Hepatocyte (in vitro differentiated cells): ENCODE measurements at regions not wholly inside any gene's neighbourhood (a gene's known extent, or its start where the extent isn't known, plus 50 kb on each side); places are given as distances from the start of the nearest gene placed in this dataset.

ENCODE experiments used
- DNase-seq: peaks from one replicate; pipeline ENCODE4 v3.0.0-alpha.2; 2016; ENCODE audit warnings: low spot score
- H2AFZ ChIP-seq: fragments of 200-600 bp; sonication (generic); 2 replicates; pipeline ENCODE4 v1.6.0; 2016; ENCODE audit warnings: antibody characterized with exemption, mild to moderate bottlenecking
- H3K27ac ChIP-seq: fragments of 200-600 bp; sonication (generic); 2 replicates; pipeline ENCODE4 v1.5.1; 2016; ENCODE audit warnings: mild to moderate bottlenecking
- H3K27me3 ChIP-seq: fragments of 200-600 bp; sonication (generic); 2 replicates; pipeline ENCODE4 v1.6.1; 2016
- H3K36me3 ChIP-seq: fragments of 200-600 bp; sonication (generic); replicated peaks from 2 replicates; pipeline ENCODE4 v1.5.1; 2016; ENCODE audit warnings: low read depth; ENCODE audit not compliant: insufficient read depth
- H3K4me1 ChIP-seq: fragments of 200-600 bp; sonication (generic); 2 replicates; pipeline ENCODE4 v1.5.1; 2016; ENCODE audit warnings: mild to moderate bottlenecking, moderate library complexity; ENCODE audit not compliant: insufficient read depth
- H3K4me2 ChIP-seq: fragments of 200-600 bp; sonication (generic); 2 replicates; pipeline ENCODE4 v1.6.0; 2016
- H3K4me3 ChIP-seq: fragments of 200-600 bp; sonication (generic); 2 replicates; pipeline ENCODE4 v1.5.1; 2016; ENCODE audit warnings: mild to moderate bottlenecking
- H3K79me2 ChIP-seq: fragments of 200-600 bp; sonication (generic); 2 replicates; pipeline ENCODE4 v1.6.0; 2017; ENCODE audit warnings: mild to moderate bottlenecking
- H3K9me2 ChIP-seq: fragments of 200-600 bp; sonication (generic); replicated peaks from 2 replicates; pipeline ENCODE4 v1.6.0; 2017; ENCODE audit warnings: mild to moderate bottlenecking; ENCODE audit not compliant: insufficient read depth
- H3K9me3 ChIP-seq: fragments of 200-600 bp; sonication (generic); 2 replicates; pipeline ENCODE4 v1.5.1; 2016; ENCODE audit warnings: low read depth, mild to moderate bottlenecking
- H4K20me1 ChIP-seq: fragments of 200-600 bp; sonication (generic); 2 replicates; pipeline ENCODE4 v1.6.0; 2016; ENCODE audit warnings: mild to moderate bottlenecking; ENCODE audit not compliant: insufficient read depth, poor library complexity, severe bottlenecking
- CTCF ChIP-seq: fragments of 200-600 bp; sonication (generic); IDR thresholded peaks from 2 replicates; pipeline ENCODE4 v1.5.1; 2016; ENCODE audit warnings: antibody characterized with exemption, mild to moderate bottlenecking; ENCODE audit not compliant: poor library complexity
- EZH2 ChIP-seq: fragments of 200-600 bp; sonication (generic); IDR thresholded peaks from 2 replicates; pipeline ENCODE4 v1.6.1; 2016; ENCODE audit warnings: antibody characterized with exemption, mild to moderate bottlenecking, borderline replicate concordance
- EZH2phosphoT487 ChIP-seq: fragments of 200-600 bp; sonication (generic); IDR thresholded peaks from one replicate; pipeline ENCODE4 v1.6.1; 2018; ENCODE audit warnings: antibody characterized with exemption, mild to moderate bottlenecking, low read depth, moderate library complexity; ENCODE audit not compliant: unreplicated experiment, severe bottlenecking
- WGBS: methylation state at CpG from one replicate; pipeline ENCODE4 v1.1.6; 2016; ENCODE audit warnings: low lambda C conversion rate; ENCODE audit errors: missing lambda C conversion rate; 5-methylcytosine and 5-hydroxymethylcytosine counted together

- no peak overlapping the region for H3K4me2 ChIP-seq
- no peak for TF ChIP-seq CTCF
- TF ChIP-seq EZH2: no peak
- no peak for TF ChIP-seq EZH2phosphoT487
- H3K4me3 ChIP-seq: no peak overlapping the region
- no peaks in the 10 kb centered on the region for H3K9me3 ChIP-seq
- 66% methylated on average over 4 of the region's 4 CpGs for whole genome bisulfite sequencing
- DNase-seq: no peak
- no peaks in the 10 kb centered on the region for H3K79me2 ChIP-seq
- H3K36me3 ChIP-seq: no peaks in the 10 kb centered on the region
- no peaks in the 10 kb centered on the region for H4K20me1 ChIP-seq
- H3K27me3 ChIP-seq: no peaks in the 10 kb centered on the region
- H3K9me2 ChIP-seq: no peaks in the 10 kb centered on the region
- peak overlapping the region; percentile 8 for H2AFZ ChIP-seq
- H3K27ac ChIP-seq: no peak overlapping the region
- H3K4me1 ChIP-seq: no peaks in the 10 kb centered on the region
Observed at GRCh38 chr2:59684116-59684770, 869.2 kb downstream of the BCL11A start.

GRCh38 chr2:59680863-59681262 is 872.6 kb downstream of the BCL11A start:
- no peak overlapping the region for H3K27ac ChIP-seq
- 89% methylated on average over 1 of the region's 1 CpG for WGBS
- H3K4me1 ChIP-seq: no peaks in the 10 kb centered on the region
- H3K9me3 ChIP-seq: no peaks in the 10 kb centered on the region
- no peaks in the 10 kb centered on the region for H4K20me1 ChIP-seq
- no peak overlapping the region for H2AFZ ChIP-seq
- TF ChIP-seq CTCF (no peak), EZH2phosphoT487 (no peak)
- DNase-seq: no peak
- no peaks in the 10 kb centered on the region for H3K27me3 ChIP-seq
- no peak overlapping the region for H3K4me3 ChIP-seq
- no peaks in the 10 kb centered on the region for H3K79me2 ChIP-seq
- no peaks in the 10 kb centered on the region for H3K9me2 ChIP-seq
- H3K4me2 ChIP-seq: no peak overlapping the region
- no peaks in the 10 kb centered on the region for H3K36me3 ChIP-seq

GRCh38 chr2:59677158-59677557 is 876.3 kb downstream of the BCL11A start:
- no peak overlapping the region for H3K4me2 ChIP-seq
- no peak overlapping the region for H3K27ac ChIP-seq
- H3K79me2 ChIP-seq: no peaks in the 10 kb centered on the region
- no peaks in the 10 kb centered on the region for H3K9me2 ChIP-seq
- WGBS: 86% methylated on average over 2 of the region's 2 CpGs
- H3K4me3 ChIP-seq: no peak overlapping the region
- no peaks in the 10 kb centered on the region for H3K27me3 ChIP-seq
- no peaks in the 10 kb centered on the region for H4K20me1 ChIP-seq
- no peaks in the 10 kb centered on the region for H3K36me3 ChIP-seq
- H2AFZ ChIP-seq: no peak overlapping the region
- TF ChIP-seq CTCF: no peak
- no peak for TF ChIP-seq EZH2phosphoT487
- TF ChIP-seq EZH2: no peak
- H3K4me1 ChIP-seq: no peaks in the 10 kb centered on the region
- no peak for DNase-seq
- no peaks in the 10 kb centered on the region for H3K9me3 ChIP-seq

GRCh38 chr2:59674100-59674499 is 879.4 kb downstream of the BCL11A start:
- TF ChIP-seq EZH2phosphoT487: no peak
- TF ChIP-seq CTCF: no peak
- TF ChIP-seq EZH2: no peak
- Histone ChIP-seq H2AFZ (no peak overlapping the region), H3K9me3 (no peaks in the 10 kb centered on the region), H3K27me3 (no peaks in the 10 kb centered on the region), H3K27ac (no peak overlapping the region), H3K36me3 (no peaks in the 10 kb centered on the region), H3K9me2 (no peaks in the 10 kb centered on the region), H3K4me3 (no peak overlapping the region), H3K4me1 (no peaks in the 10 kb centered on the region), H3K4me2 (no peak overlapping the region), H3K79me2 (no peaks in the 10 kb centered on the region), H4K20me1 (no peaks in the 10 kb centered on the region)
- no peak for DNase-seq
- 82% methylated on average over 1 of the region's 1 CpG for WGBS
